ENCODE measurements at regions not wholly inside any gene's neighbourhood (a gene's known extent, or its start where the extent isn't known, plus 50 kb on each side); places are given as distances from the start of the nearest gene placed in this dataset.
A peak's percentile ranks its signal among the peaks of the same experiment; 100 is the strongest.

DNA sequence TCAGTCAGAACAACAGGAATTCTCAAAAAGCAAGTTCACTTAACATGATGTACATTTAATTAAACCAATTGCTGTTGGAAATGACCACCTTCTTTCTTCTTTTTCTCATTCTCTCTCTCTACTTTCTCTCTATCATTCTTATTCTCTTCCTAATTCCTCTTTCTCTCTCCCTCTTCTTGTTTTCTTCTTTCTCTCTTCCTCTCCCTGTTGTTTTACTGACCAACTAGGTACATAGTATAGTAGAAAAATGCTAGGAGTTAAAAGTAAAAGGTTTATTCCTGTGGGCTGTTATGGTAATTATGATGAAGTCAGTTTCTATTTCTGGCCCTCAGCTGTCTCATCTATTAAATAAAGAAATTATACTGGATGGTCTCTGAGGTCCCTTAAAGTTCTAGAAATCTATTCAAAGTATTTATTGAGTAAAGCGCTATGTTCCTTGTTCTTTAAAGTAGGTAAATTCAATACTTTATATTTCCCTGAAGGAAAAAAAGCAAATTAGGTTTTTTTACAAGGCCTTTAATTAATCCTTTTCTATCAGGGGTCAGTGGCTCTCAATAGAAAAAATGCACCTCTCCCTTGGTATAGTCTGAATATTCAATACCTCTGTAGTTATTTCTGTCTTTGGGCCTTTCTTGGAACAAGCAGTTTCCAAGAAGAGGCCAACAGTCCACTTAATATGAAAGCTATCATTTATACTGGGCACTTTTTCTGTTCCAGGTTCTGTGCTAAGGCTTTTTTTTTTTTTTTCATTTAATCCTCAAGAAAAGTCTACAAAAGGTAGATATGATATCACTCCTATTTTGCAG lies 102.3 kb upstream of the SLC30A5 start:
- ATAC-seq = no peak
- TF ChIP-seq, protein P1, sequence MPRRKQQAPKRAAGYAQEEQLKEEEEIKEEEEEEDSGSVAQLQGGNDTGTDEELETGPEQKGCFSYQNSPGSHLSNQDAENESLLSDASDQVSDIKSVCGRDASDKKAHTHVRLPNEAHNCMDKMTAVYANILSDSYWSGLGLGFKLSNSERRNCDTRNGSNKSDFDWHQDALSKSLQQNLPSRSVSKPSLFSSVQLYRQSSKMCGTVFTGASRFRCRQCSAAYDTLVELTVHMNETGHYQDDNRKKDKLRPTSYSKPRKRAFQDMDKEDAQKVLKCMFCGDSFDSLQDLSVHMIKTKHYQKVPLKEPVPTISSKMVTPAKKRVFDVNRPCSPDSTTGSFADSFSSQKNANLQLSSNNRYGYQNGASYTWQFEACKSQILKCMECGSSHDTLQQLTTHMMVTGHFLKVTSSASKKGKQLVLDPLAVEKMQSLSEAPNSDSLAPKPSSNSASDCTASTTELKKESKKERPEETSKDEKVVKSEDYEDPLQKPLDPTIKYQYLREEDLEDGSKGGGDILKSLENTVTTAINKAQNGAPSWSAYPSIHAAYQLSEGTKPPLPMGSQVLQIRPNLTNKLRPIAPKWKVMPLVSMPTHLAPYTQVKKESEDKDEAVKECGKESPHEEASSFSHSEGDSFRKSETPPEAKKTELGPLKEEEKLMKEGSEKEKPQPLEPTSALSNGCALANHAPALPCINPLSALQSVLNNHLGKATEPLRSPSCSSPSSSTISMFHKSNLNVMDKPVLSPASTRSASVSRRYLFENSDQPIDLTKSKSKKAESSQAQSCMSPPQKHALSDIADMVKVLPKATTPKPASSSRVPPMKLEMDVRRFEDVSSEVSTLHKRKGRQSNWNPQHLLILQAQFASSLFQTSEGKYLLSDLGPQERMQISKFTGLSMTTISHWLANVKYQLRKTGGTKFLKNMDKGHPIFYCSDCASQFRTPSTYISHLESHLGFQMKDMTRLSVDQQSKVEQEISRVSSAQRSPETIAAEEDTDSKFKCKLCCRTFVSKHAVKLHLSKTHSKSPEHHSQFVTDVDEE (CRISPR knock-in tag; IDR thresholded peaks at IDR 0.05) = no peak
- TF ChIP-seq ISL1 (CRISPR knock-in tag; IDR thresholded peaks at IDR 0.05) (no peak), PPARA (CRISPR knock-in tag; IDR thresholded peaks at IDR 0.05; ENCODE audit: borderline replicate concordance) (no peak), ZFP3 (CRISPR knock-in tag; IDR thresholded peaks at IDR 0.05) (no peak), ZNF8 (CRISPR knock-in tag; IDR thresholded peaks at IDR 0.05) (no peak), ZC3H10 (CRISPR knock-in tag; IDR thresholded peaks at IDR 0.05) (no peak)

DNA sequence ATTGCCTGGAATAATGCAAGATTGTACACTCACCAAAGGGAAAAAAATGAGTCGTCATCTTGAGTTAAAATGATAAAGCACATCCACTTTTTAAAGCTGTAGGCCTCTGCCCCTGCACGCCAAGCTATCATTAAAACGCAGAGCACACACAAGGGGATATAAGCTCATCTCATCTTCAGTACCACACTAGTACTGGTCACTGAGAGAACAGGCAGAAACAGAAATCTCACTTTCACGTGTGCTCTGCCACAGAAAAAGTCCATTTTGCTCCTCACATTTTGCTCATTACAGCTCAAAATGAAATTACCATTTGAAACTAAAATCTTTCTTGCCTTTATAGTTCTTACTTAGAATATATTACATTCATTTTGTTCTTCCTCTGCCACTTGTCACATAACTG lies 99.2 kb upstream of the SLC30A5 start:
- TF ChIP-seq, protein P2, sequence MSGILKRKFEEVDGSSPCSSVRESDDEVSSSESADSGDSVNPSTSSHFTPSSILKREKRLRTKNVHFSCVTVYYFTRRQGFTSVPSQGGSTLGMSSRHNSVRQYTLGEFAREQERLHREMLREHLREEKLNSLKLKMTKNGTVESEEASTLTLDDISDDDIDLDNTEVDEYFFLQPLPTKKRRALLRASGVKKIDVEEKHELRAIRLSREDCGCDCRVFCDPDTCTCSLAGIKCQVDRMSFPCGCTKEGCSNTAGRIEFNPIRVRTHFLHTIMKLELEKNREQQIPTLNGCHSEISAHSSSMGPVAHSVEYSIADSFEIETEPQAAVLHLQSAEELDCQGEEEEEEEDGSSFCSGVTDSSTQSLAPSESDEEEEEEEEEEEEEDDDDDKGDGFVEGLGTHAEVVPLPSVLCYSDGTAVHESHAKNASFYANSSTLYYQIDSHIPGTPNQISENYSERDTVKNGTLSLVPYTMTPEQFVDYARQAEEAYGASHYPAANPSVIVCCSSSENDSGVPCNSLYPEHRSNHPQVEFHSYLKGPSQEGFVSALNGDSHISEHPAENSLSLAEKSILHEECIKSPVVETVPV (CRISPR knock-in tag; IDR thresholded peaks at IDR 0.05) = no peak
- TF ChIP-seq TOX (CRISPR knock-in tag; IDR thresholded peaks at IDR 0.05; ENCODE audit: borderline replicate concordance) = no peak
- no peak for TF ChIP-seq ESRRG (CRISPR knock-in tag; IDR thresholded peaks at IDR 0.05)
- TF ChIP-seq SNAI2 (CRISPR knock-in tag; IDR thresholded peaks at IDR 0.05) = no peak
- TF ChIP-seq, protein P1 (CRISPR knock-in tag; IDR thresholded peaks at IDR 0.05) = no peak
- TF ChIP-seq TCF4 (CRISPR knock-in tag; IDR thresholded peaks at IDR 0.05; ENCODE audit: borderline replicate concordance) = no peak
- TF ChIP-seq, protein P3, sequence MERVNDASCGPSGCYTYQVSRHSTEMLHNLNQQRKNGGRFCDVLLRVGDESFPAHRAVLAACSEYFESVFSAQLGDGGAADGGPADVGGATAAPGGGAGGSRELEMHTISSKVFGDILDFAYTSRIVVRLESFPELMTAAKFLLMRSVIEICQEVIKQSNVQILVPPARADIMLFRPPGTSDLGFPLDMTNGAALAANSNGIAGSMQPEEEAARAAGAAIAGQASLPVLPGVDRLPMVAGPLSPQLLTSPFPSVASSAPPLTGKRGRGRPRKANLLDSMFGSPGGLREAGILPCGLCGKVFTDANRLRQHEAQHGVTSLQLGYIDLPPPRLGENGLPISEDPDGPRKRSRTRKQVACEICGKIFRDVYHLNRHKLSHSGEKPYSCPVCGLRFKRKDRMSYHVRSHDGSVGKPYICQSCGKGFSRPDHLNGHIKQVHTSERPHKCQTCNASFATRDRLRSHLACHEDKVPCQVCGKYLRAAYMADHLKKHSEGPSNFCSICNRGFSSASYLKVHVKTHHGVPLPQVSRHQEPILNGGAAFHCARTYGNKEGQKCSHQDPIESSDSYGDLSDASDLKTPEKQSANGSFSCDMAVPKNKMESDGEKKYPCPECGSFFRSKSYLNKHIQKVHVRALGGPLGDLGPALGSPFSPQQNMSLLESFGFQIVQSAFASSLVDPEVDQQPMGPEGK (CRISPR knock-in tag; IDR thresholded peaks at IDR 0.05; ENCODE audit: borderline replicate concordance) = no peak
- no peak for TF ChIP-seq ZFP30 (CRISPR knock-in tag; IDR thresholded peaks at IDR 0.05)
- no peak for TF ChIP-seq ARNTL (CRISPR knock-in tag; IDR thresholded peaks at IDR 0.05; ENCODE audit: borderline replicate concordance, low read depth)
- TF ChIP-seq, protein P4, sequence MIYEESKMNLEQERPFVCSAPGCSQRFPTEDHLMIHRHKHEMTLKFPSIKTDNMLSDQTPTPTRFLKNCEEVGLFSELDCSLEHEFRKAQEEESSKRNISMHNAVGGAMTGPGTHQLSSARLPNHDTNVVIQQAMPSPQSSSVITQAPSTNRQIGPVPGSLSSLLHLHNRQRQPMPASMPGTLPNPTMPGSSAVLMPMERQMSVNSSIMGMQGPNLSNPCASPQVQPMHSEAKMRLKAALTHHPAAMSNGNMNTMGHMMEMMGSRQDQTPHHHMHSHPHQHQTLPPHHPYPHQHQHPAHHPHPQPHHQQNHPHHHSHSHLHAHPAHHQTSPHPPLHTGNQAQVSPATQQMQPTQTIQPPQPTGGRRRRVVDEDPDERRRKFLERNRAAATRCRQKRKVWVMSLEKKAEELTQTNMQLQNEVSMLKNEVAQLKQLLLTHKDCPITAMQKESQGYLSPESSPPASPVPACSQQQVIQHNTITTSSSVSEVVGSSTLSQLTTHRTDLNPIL (CRISPR knock-in tag; IDR thresholded peaks at IDR 0.05; ENCODE audit: low read depth) = no peak
- no peak for TF ChIP-seq ZFP3 (CRISPR knock-in tag; IDR thresholded peaks at IDR 0.05)
- no peak for TF ChIP-seq ZNF565 (CRISPR knock-in tag; conservative IDR thresholded peaks at IDR 0.05; ENCODE audit: low read depth)
- ATAC-seq = peak; percentile 96

DNA sequence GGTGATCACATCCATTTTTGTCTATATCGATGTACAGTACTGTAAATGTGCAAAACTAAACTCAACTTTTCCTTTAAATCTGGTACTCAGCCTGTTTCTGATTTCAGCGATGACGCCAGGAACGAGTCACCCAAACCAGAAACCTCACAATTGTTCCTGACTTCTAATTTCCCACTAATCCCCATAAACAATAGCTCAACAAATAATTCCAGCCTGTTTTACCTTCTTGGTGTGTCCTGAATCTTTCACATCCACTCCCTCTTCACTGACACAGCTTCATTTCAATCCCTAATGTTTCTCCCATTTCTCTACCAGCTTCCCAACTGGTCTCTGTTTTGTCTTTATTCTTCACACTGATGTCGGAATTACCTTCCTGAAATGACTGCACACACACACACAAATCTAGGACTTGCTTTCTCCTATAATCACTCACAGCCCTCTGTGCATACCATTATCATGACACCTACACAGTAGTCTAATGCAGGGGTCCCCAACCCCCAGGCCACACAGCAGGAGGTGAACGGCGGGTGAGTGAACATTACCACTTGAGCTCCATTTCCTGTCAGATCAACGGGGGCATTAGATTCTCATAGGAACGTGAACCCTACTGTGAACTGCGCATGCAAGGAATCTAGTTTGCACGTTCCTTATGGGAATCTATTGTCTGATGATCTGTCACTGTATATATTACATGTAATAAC lies 97.8 kb upstream of the SLC30A5 start:
- ATAC-seq = no peak
- TF ChIP-seq TCF4 (CRISPR knock-in tag; IDR thresholded peaks at IDR 0.05; ENCODE audit: borderline replicate concordance) = no peak
- TF ChIP-seq, protein P5, sequence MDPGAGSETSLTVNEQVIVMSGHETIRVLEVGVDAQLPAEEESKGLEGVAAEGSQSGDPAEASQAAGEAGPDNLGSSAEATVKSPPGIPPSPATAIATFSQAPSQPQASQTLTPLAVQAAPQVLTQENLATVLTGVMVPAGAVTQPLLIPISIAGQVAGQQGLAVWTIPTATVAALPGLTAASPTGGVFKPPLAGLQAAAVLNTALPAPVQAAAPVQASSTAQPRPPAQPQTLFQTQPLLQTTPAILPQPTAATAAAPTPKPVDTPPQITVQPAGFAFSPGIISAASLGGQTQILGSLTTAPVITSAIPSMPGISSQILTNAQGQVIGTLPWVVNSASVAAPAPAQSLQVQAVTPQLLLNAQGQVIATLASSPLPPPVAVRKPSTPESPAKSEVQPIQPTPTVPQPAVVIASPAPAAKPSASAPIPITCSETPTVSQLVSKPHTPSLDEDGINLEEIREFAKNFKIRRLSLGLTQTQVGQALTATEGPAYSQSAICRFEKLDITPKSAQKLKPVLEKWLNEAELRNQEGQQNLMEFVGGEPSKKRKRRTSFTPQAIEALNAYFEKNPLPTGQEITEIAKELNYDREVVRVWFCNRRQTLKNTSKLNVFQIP (CRISPR knock-in tag; IDR thresholded peaks at IDR 0.05; ENCODE audit: borderline replicate concordance, low read depth) = no peak
- no peak for TF ChIP-seq SNAI2 (CRISPR knock-in tag; IDR thresholded peaks at IDR 0.05)
- no peak for TF ChIP-seq ISL1 (CRISPR knock-in tag; IDR thresholded peaks at IDR 0.05)
- TF ChIP-seq ZNF565 (CRISPR knock-in tag; conservative IDR thresholded peaks at IDR 0.05; ENCODE audit: low read depth) = no peak
- no peak for TF ChIP-seq PPARA (CRISPR knock-in tag; IDR thresholded peaks at IDR 0.05; ENCODE audit: borderline replicate concordance)
- no peak for TF ChIP-seq TOX (CRISPR knock-in tag; IDR thresholded peaks at IDR 0.05; ENCODE audit: borderline replicate concordance)
- TF ChIP-seq ZFP3 (CRISPR knock-in tag; IDR thresholded peaks at IDR 0.05) = no peak
- TF ChIP-seq ESRRG (CRISPR knock-in tag; IDR thresholded peaks at IDR 0.05) = no peak
- TF ChIP-seq CSDC2 (CRISPR knock-in tag; IDR thresholded peaks at IDR 0.05) = no peak
- no peak for TF ChIP-seq BACH2 (CRISPR knock-in tag; IDR thresholded peaks at IDR 0.05; ENCODE audit: borderline replicate concordance)
- TF ChIP-seq GLIS3 (CRISPR knock-in tag; IDR thresholded peaks at IDR 0.05) = no peak
- TF ChIP-seq RARB (CRISPR knock-in tag; IDR thresholded peaks at IDR 0.05) = no peak
- no peak for TF ChIP-seq OSR1 (CRISPR knock-in tag; IDR thresholded peaks at IDR 0.05)

Measured in SK-N-SH treated with all-trans-retinoic acid at 6 μM for 48 hours (cell line).